Calu3 (cell line): ENCODE measurements at regions not wholly inside any gene's neighbourhood (a gene's known extent, or its start where the extent isn't known, plus 50 kb on each side); places are given as distances from the start of the nearest gene placed in this dataset.

ENCODE experiments used
- BruUV-seq: library from RNA; stranded (reverse); fragments of 400-500 nt; replicated peaks from 2 replicates; lab custom pipeline; 2021; lab: Mats Ljungman, UMichigan
- CTCF ChIA-PET: fragments of 300-600 bp; sonication (Branson Sonifier 250); formaldehyde crosslinking; loops from one replicate; lab custom pipeline; 2022; ENCODE audit warnings: antibody characterized with exemption; lab: Charles Lee
- DNase-seq: peaks from one replicate; pipeline ENCODE4 v3.0.0; 2022
- H3K27ac Mint-ChIP-seq: one replicate; pipeline ENCODE4 v1.8.0; 2022; ENCODE audit warnings: mixed read lengths; ENCODE audit not compliant: unreplicated experiment
- H3K27me3 Mint-ChIP-seq: one replicate; pipeline ENCODE4 v1.8.0; 2022; ENCODE audit warnings: mixed read lengths; ENCODE audit not compliant: unreplicated experiment
- H3K36me3 Mint-ChIP-seq: one replicate; pipeline ENCODE4 v1.8.0; 2022; ENCODE audit warnings: mild to moderate bottlenecking, moderate library complexity, mixed read lengths; ENCODE audit not compliant: insufficient read depth, unreplicated experiment
- H3K4me1 Mint-ChIP-seq: one replicate; pipeline ENCODE4 v1.8.0; 2022; ENCODE audit warnings: mild to moderate bottlenecking, low read depth, mixed read lengths; ENCODE audit not compliant: unreplicated experiment
- H3K4me3 Mint-ChIP-seq: one replicate; pipeline ENCODE4 v1.8.0; 2022; ENCODE audit warnings: mild to moderate bottlenecking, low read depth, moderate library complexity, mixed read lengths; ENCODE audit not compliant: unreplicated experiment
- H3K9me3 Mint-ChIP-seq: one replicate; pipeline ENCODE4 v1.8.0; 2022; ENCODE audit warnings: low read depth, mixed read lengths; ENCODE audit not compliant: unreplicated experiment
- CTCF ChIP-seq: fragments of 200-600 bp; IDR thresholded peaks from one replicate; pipeline ENCODE4 v1.8.0; 2022; ENCODE audit warnings: antibody characterized with exemption; ENCODE audit not compliant: unreplicated experiment
- intact Hi-C: fragments of 100-400 bp; cut with micrococcal nuclease; formaldehyde crosslinking; loops from one replicate; pipeline ENCODE4 v1.10.0; 2022; ENCODE audit not compliant: unreplicated experiment

- Mint-ChIP-seq H3K4me1 (no peaks in the 10 kb centered on the region), H3K9me3 (no peaks in the 10 kb centered on the region), H3K27me3 (no peaks in the 10 kb centered on the region), H3K36me3 (no peaks in the 10 kb centered on the region), H3K27ac (no peak overlapping the region), H3K4me3 (no peak overlapping the region)
- CTCF ChIA-PET: no interaction called here
- BruUV-seq: no TSS peak
- TF ChIP-seq CTCF: no peak
- no peak for DNase-seq
- intact Hi-C loops: no loop called here
These were observed 393.1 kb downstream of the ETS1 start for GRCh38 chr11:128194216-128194615.

GRCh38 chr11:128193615-128194014, 393.7 kb downstream of the ETS1 start:
- CTCF ChIA-PET: no interaction called here
- Mint-ChIP-seq H3K4me3 (no peak overlapping the region), H3K36me3 (no peaks in the 10 kb centered on the region), H3K27me3 (no peaks in the 10 kb centered on the region), H3K27ac (no peak overlapping the region), H3K9me3 (no peaks in the 10 kb centered on the region), H3K4me1 (no peaks in the 10 kb centered on the region)
- no TSS peak for BruUV-seq
- intact Hi-C loops: no loop called here
- DNase-seq: no peak
- TF ChIP-seq CTCF: no peak

- intact Hi-C loops: no loop called here
- no peak overlapping the region for H3K27ac Mint-ChIP-seq
- BruUV-seq: no TSS peak
These were observed 397.0 kb downstream of the ETS1 start for GRCh38 chr11:128190312-128190711.

GRCh38 chr11:128189823-128190222, 397.5 kb downstream of the ETS1 start:
- Mint-ChIP-seq H3K27me3 (no peaks in the 10 kb centered on the region), H3K27ac (no peak overlapping the region), H3K9me3 (peaks cover 3% of the 10 kb centered on the region), H3K4me1 (no peaks in the 10 kb centered on the region), H3K36me3 (no peaks in the 10 kb centered on the region), H3K4me3 (no peak overlapping the region)
- intact Hi-C loops: no loop called here
- CTCF ChIA-PET: no interaction called here
- no peak for DNase-seq
- BruUV-seq: no TSS peak
- TF ChIP-seq CTCF: no peak

More at GRCh38 chr11:128190312-128190711, 397.0 kb downstream of the ETS1 start:
- Mint-ChIP-seq H3K4me1 (no peaks in the 10 kb centered on the region), H3K27me3 (no peaks in the 10 kb centered on the region), H3K4me3 (no peak overlapping the region), H3K36me3 (no peaks in the 10 kb centered on the region), H3K9me3 (peaks cover under 1% of the 10 kb centered on the region)
- CTCF ChIA-PET: no interaction called here
- no peak for TF ChIP-seq CTCF
- DNase-seq: no peak
